ENCODE measurements at regions not wholly inside any gene's neighbourhood (a gene's known extent, or its start where the extent isn't known, plus 50 kb on each side); places are given as distances from the start of the nearest gene placed in this dataset.
"Not testable (repeated sequence)": the region's sequence is repeated elsewhere in the genome, so short reads cannot be mapped to it uniquely, and the experiment has no call there.

DNA sequence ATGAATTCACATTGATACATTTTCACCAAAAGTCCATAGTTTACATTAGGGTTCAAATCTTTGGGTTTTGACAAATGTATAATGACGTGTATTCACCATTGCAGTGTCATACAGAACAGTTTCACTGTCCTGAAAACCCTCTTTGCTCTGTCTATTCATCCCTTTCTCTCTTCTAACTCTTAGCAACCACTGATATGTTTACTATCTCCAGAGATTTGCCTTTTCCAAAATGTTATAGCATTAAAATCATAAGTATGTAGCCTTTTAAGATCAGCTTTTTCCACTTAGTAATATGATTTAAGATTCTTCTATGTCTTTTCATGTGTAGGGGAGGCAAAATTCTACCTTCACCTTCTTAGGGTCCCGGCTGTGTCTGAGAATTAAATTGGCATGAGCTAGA lies 203.8 kb downstream of the TPRG1 start:
- intact Hi-C loops (cut with micrococcal nuclease): no loop called here

DNA sequence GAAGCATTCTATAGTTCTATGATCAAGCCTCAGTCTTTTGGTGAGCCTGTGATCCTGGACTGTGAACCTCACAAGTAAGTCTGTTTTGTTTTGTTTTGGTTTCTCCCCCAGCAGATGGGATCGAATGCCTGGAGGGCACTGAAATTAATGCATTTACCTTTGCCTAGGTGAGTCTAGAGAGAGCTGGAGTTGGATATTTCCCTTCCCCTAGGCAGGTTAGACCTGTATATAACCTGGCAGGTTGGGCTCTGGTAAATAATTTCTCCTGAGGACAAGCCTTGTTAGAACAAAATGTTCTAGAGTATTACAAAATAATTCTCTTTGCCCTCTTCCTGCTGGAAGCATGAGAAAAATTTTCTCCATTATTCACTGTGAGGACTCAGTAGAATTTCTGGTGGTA lies 211.9 kb downstream of the TPRG1 start:
- intact Hi-C loops (cut with micrococcal nuclease): no loop called here

DNA sequence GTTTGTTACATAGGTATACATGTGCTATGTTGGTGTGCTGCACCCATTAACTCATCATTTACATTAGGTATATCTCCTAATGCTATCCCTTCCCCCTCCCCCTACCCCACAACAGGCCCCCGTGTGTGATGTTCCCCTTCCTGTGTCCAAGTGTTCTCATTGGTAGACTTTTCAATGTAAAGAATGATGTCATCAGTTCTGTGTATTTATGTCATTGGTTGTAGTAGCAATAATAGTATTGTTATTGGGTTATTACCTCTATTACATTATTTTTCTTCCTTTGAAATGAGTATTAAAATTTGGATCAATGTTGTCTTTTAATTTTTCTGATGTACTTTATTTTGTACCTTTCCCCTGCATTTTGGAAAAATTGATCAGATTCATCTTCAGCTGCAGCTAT lies 214.1 kb downstream of the TPRG1 start:
- intact Hi-C loops (cut with micrococcal nuclease): not testable (repeated sequence)

DNA sequence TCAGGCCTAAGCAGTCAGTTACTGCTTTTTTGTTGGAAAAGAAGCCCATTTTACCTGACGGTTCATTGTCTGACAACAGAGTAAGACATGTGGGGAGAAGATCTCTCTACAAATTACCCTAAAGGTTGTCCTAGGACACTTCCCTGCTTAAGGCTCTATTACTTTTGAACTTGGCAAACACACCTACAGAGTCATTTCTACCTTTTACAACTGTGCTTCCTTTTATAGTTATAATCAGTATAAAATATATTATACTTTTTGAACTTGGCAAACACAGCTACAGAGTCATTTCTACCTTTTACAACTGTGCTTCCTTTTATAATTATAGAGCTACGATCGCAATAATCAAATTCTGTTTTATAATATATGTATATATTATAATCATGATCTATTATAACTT lies 215.0 kb downstream of the TPRG1 start:
- intact Hi-C loops (cut with micrococcal nuclease): no loop called here

DNA sequence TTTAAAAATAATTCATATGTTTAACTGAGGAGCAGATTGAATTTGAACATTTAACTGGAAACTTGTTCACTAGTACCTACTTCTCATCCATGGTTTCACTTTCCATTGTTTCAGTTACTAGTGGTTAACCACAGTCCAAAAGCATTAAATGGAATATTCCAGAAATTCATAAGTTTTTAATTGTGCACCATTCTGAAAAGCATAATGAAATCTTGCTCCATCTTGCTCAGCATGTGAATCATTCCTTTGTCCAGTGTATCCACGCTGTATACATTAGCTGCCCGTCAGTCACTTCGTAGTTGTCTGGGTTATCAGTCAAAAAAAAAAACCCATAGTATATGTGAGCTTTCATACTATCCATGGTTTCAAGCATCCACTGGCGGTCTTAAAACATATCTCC lies 217.6 kb downstream of the TPRG1 start:
- intact Hi-C loops (cut with micrococcal nuclease): no loop called here

DNA sequence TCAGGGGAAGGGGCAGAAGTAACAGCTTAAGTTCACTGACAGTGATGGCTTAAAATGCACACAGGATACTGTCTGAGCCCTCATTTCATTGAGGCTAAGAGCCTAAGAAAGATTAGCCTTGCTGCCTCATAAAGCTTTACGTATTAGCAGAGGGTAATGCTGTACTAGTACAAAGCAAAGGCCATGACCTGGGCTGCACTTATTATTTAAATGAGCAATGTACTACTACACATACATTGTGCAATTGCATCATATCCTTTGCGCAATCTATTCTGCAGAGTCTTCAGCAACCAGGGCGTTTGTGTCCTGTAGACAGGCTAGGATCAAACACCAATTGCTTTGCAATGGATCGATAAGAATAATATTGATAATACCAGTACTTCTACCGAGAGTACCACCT lies 221.8 kb downstream of the TPRG1 start:
- intact Hi-C loops (cut with micrococcal nuclease): loop anchor here (10.0 kb wide), 1 partner anchor 119 kb away; no protein-coding TSS in a partner anchor

DNA sequence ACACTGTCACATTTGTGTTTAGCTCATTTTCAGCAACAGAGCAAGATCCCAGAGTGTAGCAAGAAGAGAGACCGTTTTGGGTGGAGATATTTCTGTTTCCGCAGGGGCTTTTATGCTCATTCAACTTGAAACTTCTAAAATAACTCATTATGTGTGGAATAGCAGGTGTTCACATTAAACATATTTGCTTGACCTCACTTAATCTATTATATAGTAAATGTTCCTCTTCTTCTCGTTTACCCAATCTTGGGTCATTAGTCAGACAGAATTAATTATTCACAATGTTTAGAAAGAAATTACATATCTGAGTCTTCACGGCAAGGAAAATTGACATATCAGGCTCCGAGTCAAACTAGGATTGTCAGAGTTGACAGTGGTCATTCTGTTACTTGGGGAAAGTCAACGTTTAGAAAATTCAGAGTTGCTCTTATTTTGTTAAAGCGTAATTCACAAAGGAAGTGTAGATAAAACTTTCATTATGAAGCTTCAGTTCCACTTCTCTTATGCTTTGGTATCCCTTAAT lies 222.9 kb downstream of the TPRG1 start:
- intact Hi-C loops (cut with micrococcal nuclease): loop anchor here (1.0 to 10.0 kb wide), 2 partner anchors 70 to 120 kb away; no protein-coding TSS in a partner anchor

DNA sequence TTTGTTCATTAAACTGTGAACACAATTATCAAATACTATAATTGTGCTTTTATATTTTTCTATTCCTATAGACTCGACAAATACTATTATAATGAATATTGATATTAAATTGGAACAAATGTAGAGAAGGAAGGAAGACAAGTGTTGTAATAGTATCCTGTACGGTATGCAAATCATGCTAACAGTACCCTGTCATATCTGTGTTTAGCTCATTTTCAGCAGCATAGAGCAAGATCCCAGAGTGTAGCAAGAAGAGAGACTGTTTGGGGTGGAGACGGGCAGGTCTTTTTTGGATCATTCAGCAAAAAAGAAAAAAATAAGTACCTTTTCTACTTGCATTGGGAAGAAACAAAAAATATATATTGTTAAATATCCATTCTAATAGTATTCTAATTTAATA lies 224.1 kb downstream of the TPRG1 start:
- intact Hi-C loops (cut with micrococcal nuclease): loop anchor here (1.0 to 10.0 kb wide), 2 partner anchors 72 to 121 kb away; no protein-coding TSS in a partner anchor

DNA sequence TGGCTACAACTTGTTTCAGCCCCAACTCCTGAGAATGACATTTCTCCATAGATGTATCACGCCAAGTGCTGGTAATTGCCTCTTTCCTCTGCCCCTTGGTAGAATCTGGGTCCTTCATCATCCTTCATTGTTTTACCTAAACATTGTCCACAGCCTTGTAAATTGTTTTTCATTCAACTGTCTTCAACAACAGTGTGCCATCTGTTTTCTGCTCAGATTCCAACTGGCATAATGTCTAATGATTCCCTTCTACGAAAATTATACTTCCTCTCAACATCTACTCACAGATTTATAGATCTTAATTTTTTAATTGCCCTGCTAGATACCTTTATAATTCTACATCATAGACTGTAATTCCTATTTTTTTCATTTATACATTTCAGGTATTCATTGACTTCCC lies 226.9 kb downstream of the TPRG1 start:
- intact Hi-C loops (cut with micrococcal nuclease): loop anchor here (10.0 kb wide), 1 partner anchor 124 kb away; no protein-coding TSS in a partner anchor

DNA sequence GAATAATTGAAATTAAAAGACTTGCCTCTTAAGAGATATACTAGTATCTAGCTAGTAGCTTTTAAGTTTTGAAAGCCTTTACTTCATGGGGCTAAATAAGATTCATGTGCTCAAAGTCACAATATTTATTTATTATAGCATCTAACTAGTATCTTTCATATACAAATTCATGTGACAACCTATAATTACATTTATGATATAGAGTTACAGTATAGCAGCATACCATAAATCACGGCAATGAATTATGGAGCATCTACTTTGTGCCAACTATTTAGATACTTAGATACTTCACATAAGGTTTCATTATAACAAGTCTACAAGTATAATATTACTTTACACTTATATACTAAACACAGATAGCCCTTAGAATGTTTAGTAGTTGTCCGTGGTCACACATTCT lies 229.4 kb downstream of the TPRG1 start:
- intact Hi-C loops (cut with micrococcal nuclease): no loop called here

DNA sequence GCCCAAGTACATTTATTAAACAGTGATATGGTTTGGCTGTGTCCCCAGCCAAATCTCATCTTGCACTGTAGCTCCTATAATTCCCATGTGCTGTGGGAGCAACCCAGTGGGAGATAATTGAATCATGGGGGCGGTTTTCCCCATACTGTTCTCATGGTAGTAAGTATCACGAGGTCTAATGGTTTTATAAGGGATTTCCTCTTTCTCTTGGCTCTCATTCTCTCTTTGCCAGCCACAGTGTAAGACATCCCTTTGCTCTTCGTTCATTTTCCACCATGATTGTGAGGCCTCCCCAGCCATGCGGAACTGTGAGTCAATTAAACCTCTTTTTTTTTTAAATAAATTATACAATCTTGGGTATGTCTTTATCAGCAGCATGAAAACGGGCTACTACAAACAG lies 228.0 kb upstream of the TP63 start:
- intact Hi-C loops (cut with micrococcal nuclease): no loop called here

DNA sequence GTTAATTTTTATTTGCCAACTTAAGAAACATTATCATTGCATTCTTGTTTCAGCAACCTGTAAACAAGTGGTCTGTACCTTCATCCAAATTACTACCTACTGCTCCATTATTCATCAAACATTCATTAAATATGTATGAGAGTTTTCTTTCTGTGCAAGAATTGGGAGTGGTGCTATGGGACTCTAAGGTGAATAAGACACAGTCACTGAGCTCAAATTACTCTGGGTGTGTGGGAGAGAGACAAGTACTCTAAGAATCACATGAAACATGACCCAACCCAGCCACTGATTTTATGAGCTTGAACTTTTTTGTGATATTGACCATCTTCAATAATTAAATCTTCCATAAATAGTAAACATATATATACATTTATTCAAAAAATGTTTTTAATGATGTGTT lies 227.2 kb upstream of the TP63 start:
- intact Hi-C loops (cut with micrococcal nuclease): no loop called here

DNA sequence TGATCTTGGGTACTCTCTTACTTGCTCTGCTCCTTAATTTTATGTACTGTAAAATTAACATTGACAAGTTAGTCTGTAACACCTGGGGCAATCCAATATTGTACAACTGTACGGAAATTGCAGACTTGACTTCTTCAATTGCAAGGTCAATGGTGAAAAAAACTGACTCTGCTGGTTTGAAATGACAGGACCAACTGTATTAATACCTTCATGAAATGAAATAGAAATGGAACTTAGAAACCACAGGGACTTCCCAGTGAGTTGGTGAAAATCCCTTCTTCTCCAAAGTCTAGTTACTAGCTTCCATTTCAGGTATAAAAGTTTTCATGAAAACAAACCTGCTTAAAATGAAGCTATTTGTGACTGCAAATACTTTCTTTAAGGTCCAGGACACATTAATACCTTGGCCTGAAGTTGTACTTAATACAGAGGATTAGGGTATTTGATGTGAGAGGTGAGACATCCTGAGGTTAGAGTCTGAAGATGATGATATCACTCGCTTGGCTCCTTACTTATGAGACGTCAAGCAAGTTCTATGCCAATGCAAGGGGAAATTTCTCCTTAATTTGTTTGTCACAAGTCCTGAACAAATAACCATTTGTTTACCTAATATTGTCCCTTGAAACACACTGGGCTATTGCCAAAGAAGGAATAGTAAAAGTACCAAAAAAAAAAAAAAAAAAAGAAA lies 226.2 kb upstream of the TP63 start:
- intact Hi-C loops (cut with micrococcal nuclease): no loop called here

DNA sequence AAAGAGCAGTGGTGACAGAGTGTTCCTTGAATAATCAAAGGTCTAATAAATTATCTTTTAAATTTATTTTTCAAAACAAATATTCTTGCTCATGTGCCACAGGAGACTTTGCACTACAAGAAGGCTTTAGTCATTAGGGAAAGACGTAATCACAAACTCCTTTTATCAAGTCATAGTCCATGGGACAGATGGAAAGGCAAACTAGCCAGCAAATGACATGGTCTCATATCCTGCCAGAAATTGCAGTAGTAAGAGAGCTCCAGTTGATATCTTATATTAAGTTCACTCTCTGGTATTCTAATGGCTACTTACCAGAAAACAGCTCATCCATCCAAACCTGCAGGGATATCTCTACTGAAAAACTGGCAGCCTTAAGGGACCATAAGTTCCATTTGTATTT lies 225.0 kb upstream of the TP63 start:
- intact Hi-C loops (cut with micrococcal nuclease): no loop called here

DNA sequence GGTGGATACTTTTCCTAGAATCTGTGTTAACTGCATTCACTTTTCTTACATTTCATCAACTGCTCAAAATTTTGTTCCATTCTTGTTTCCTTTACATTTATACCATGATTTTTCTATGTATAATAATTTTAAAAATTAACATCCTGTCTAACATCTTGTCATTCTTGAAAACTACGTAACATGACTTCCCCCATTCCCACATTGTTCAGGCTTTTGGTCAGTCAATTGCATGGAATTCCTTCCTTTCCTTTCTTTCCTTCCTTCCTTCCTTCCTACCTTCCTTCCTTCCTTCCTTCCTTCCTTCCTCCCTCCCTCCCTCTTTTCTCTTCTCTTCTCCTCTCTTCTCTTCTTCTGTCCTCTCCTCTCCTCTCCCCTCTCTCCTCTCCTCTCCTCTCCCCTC lies 220.7 kb upstream of the TP63 start:
- intact Hi-C loops (cut with micrococcal nuclease): no loop called here

DNA sequence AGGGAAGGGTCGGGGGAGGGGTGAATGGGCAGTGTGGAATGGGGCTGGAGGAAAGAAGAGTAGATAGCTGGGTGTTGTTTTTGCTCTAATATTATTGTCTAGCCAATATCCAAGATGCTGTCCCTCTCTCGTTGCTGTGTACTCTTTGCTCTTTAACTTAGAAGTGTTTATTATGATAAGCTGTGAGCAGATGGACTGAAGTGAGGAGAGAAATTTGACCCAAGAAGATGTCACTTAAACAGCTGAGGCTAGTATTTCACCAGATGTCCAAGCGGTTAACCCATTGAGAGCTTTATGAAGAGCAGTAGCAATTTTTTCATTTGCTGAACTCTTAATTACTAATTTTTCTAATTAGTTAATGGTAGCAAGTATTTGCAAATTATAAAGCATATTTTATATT lies 212.2 kb upstream of the TP63 start:
- intact Hi-C loops (cut with micrococcal nuclease): no loop called here

DNA sequence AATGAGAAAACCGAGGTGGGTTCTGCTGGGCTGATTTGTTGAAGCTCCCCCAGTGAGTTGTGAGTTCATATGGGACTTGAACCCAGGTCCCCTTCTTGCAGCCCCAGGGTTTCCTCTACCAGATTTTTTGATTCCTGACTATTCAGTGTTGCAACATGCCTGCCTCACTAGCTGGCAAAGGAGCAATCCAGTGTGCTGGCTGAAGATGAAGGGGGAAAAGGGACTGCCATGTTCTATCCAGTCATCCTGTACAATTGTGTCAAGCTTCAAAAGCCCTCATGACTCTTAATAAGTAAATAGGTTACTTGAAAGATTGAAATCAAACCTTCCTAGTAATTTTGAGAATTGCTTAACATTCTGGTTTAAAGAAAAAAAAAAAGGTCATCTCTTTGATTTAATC lies 211.5 kb upstream of the TP63 start:
- intact Hi-C loops (cut with micrococcal nuclease): no loop called here

DNA sequence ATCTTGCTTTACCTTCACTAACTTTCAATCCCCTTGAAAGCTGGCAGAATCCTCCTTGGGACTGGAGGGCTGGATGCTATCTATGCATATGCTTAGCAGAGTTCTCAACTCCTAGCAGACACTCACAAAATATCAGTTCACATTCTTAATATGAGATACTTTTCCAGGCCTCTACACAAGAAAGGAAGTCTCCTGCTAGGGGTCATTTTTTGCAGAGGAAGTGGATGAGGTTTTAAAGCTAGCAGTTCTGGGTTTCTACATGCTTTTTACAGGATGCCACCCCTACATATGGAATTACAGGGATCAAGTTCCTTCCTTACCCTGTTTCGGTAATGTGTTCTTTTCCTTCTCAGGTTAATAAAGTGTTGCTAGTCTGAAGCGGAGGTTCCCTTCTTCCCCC lies 206.3 kb upstream of the TP63 start:
- intact Hi-C loops (cut with micrococcal nuclease): no loop called here

DNA sequence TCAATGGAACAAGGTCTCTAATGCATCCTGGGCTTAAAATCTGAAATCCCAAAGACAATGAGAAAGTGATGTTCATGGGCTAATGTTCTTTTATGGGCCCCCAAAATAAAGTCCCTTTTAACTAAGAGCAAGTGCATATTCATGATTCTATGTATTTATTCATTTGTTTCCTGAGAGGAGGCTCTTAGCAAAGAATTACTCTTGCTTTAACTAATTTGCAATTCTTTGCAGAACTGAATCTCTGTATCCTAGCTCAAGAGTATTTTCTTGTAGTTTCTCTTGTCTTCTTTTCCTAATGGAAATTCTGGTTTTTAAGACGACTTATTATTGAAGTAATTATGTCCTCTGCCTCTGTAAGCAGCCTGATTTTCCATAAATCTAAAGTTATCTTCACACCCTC lies 202.2 kb upstream of the TP63 start:
- intact Hi-C loops (cut with micrococcal nuclease): no loop called here

DNA sequence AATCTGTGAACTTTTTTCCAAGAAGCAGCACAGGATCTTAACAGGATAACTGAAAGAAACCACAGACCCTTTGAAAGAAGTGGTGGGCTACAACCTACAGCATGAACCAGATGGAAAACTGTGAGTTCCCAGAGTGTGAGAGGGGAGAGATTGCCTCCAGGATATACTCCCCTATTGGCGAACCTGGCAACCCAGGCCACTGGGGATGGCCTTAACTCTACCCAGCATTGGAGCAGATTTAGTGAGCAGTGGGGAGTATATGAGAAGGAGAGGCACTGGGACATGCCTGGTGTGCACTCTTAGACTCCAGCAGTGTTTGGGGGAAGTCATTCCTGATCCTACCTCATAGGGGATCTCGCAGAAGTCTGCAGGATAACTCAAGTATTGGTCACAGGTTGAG lies 201.0 kb upstream of the TP63 start:
- intact Hi-C loops (cut with micrococcal nuclease): no loop called here

DNA sequence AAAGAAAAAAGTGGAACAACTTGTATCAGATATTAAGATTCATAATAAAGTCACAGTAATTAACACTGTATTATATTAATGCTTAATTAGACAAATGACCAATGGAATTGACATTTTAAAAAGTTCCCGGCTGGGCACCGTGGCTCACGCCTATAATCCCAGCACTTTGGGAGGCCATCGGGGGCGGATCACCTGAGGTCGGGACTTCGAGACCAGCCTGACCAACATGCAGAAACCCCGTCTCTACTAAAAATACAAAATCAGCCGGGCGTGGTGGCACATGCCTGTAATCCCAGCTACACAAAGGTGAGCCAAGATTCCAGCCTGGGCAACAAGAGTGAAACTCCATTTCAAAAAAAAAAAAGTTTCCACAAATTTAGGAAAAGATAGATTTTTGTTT lies 188.9 kb upstream of the TP63 start:
- intact Hi-C loops (cut with micrococcal nuclease): not testable (repeated sequence)

DNA sequence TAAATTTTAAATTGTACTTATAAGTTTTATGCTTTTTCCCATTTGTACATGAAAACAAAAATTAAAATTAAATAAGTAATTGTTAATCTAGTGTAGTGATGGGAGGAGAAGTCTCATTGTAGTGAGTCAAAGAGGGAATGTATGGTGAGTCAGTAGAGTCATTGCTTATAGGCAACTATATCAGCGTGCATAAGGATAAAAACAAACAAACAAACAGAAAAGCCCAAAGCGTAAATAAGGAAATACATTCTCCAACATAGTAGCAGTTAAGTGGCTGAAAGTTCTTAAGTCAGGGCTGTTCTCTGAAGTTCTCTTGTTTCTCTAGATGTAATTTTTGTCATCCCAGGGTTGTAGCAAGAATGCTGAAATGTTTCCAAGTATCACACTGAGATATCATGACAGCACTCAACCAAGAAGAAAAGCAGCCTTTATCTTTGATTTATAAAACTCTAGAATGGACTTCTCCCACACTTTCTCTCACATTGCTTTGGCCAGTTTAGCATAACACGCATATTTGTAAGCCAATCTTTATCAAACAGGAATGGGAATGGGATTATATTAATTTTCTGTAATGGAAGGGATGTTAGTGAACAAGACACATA lies 184.1 kb upstream of the TP63 start:
- intact Hi-C loops (cut with micrococcal nuclease): no loop called here

DNA sequence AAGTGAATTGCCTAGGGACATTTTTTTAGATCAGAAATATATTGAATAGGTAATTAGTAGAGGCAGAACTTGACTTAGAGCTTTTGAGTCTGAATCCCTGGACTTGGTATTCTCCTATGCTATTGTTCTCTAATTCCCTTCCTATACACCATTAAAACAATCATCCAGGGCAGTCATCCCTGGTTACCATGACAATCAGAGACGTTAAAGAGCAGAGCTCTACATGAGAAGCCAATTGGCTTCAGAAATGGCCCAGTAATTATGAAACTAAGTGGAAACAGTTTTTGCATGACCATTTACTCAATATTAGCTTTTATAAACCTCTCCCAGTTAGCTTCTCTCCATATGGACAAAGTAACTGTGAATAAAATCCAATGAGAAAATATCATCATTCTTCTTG lies 182.1 kb upstream of the TP63 start:
- intact Hi-C loops (cut with micrococcal nuclease): no loop called here
